ENCODE measurements at regions not wholly inside any gene's neighbourhood (a gene's known extent, or its start where the extent isn't known, plus 50 kb on each side); places are given as distances from the start of the nearest gene placed in this dataset.
"Not testable (repeated sequence)": the region's sequence is repeated elsewhere in the genome, so short reads cannot be mapped to it uniquely, and the experiment has no call there.

- ATAC-seq, result no peak
These were observed 1493.5 kb upstream of the DEFB115 start for GRCh38 chr20:29763821-29764511.

- not testable (repeated sequence) for ATAC-seq
These were observed 1492.4 kb upstream of the DEFB115 start for GRCh38 chr20:29764922-29765610.

DNA sequence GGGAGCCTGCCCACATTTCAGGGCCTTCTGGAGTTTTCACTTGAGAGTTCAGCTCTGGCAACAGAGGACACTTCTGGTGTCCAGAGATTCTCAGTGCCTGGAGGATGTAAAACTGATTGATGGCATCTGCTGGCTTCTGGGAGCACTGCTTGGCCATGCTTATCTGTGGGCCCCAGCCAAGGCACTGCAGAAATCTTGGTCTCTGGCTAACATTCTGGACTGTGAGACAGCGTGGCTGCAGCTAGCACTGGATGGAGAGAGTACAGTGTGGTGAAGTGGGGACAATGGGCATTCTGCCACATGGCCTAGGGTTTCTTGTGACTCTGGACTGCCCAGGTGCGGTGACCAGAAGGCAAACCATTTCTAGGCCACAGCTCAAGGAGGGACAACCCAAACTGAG, 1479.4 kb upstream of the DEFB115 start:
- not testable (repeated sequence) for ATAC-seq

DNA sequence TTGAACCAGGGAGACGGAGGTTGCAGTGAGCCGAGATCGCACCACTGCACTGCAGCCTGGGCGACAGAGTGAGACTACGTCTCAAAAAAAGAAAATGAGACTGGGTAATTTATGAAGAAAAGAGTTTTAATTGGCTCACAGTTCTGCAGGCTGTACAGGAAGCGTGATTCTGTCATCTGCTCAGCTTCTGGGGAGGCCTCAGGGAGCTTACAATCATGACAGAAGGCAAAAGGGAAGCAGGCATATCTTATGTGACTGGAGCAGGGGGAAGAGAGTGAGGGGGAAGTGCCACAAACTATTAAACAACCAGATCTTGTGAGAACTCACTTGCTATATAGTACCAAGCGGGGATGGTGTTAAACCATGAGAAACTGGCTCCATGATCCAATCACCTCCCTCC, 1476.2 kb upstream of the DEFB115 start:
- not testable (repeated sequence) for ATAC-seq

DNA sequence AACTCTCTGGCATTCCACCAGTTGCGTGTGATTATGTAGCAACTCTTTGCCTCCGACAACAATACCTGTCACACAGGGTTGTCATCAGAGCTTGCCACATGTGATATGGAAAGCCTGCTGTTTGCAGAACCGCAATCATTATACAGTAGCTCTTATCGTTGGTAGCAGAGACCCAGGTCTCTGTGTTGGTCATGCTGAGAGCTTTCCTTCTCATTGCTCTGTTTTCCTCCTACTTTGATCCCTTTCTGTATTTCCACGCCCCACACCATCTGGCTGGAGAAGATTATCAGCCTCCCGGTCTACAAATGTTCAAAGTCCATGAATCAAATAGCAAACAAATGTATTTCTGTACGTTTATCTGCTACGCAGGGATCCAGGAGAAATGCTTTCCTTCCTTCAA, 1475.6 kb upstream of the DEFB115 start:
- not testable (repeated sequence) for ATAC-seq

GRCh38 chr20:29787456-29787855, 1470.0 kb upstream of the DEFB115 start:
- ATAC-seq, result not testable (repeated sequence)

- no peak for ATAC-seq
These were observed 1467.0 kb upstream of the DEFB115 start for GRCh38 chr20:29790510-29790909.

DNA sequence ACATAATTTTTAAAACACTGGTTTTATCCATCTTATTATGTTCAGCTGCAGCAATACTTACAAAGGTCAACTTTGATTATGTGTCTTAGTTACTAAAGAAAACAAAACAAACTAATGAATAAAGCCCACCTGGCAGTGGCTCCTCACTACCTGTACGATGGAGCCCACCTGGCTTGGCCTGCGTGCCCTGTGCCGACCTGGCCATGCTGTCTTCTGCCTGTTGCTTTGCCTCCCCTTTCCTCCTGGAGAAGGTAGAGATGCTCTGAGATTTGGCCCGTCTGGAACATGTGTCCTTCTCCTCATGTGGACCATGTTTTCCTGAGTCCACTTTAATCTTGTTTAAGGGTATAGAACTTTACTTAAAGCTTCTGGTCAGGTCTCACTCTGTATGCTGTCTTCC, 1426.0 kb upstream of the DEFB115 start:
- not testable (repeated sequence) for ATAC-seq

GRCh38 chr20:29868014-29868413, 1389.5 kb upstream of the DEFB115 start:
- ATAC-seq, result not testable (repeated sequence)

DNA sequence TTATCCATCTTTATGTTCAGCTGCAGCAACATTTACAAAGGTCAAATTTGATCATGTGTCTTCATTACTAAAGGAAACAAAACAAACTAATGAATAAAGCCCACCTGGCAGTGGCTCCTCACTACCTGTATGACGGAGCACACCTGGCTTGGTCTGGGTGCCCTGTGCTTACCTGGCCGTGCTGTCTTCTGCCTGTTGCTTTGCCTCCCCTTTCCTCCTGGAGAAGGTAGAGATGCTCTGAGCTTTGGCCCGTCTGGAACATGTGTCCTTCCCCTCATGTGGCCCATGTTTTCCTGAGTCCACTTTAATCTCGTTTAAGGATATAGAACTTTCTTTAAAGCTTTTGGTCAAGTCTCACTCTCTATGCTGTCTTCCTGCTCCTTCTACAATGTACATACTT, 1388.8 kb upstream of the DEFB115 start:
- not testable (repeated sequence) for ATAC-seq

DNA sequence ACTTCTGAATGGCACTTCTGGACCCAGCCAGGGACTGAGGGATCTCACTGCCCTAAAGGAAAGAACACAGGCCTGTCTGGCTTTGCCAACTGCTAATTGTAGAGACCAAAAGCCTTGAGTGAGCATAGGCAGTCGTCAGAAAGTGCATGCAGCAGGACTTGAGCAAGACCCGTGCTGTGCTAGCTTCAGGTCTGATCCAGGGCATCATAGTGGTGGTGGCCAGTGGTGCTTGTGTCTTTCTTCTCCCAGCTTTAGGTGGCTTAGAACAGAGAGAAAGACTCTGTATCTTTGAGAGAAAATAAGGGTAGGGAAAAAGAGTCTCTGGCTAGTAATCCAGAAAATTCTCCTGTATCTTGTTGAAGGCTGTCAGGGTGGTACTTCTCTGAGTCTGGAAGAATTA, 1385.6 kb upstream of the DEFB115 start:
- not testable (repeated sequence) for ATAC-seq

- no peak for ATAC-seq
These were observed 1383.5 kb upstream of the DEFB115 start for GRCh38 chr20:29873946-29874345.

DNA sequence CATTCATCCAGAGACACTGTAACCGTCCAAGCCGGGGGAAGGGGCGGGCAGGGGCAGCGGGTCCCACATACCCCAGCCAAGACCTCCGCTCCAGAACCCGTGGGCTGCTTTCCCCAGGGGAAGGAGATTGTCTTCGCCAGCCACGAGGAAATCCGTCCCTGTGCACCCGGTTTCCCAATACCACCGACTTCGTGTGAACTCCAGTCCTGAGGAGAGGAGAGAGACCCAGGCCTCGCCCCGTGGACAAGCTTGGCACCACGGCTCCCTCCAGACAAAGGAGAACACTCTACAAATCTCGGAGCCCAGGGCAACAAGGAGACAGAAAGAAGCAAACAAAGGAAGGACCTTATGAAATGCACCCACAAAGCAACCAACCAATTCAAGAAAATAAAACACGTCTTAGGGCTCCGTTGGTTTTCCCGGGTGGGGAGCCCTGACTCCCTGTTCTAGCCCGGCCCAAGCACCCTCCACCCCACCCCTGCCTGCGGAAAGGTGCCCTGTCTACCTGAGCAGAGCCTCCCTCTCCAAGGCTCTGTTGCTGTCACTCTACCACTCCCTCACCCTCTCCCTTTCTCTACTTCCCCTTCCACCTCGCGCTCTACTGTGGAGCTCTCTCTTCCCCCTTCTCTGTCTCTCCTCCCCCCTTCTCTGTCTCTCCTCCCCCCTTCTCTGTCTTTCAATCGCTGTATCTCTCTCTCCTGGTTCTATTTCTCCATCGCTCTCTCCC, 1382.8 kb upstream of the DEFB115 start:
- no peak for ATAC-seq

GRCh38 chr20:29875321-29876083, 1382.0 kb upstream of the DEFB115 start:
- ATAC-seq, result peak in 1 of 2 donors; percentile 32

- not testable (repeated sequence) for ATAC-seq
These were observed 1381.2 kb upstream of the DEFB115 start for GRCh38 chr20:29876084-29876910.

DNA sequence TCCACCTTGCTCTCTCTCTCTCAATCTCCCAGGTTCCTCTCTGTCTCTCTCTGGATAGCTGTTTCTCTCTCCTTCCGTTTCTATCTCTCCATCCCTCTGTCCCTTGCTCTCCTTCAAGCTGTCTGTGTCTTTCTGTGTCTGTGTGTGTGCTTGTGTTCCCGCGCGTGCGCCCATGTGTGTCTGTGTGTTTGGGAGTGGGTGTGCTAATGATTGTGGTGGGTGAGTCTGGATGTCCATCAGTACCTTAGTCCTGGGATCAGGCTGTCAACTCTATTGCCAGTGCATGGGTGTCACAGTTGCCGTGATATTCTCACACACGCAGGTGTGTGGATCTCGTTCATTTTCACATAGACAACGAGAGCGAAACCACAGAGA, 1380.6 kb upstream of the DEFB115 start:
- no peak for ATAC-seq

DNA sequence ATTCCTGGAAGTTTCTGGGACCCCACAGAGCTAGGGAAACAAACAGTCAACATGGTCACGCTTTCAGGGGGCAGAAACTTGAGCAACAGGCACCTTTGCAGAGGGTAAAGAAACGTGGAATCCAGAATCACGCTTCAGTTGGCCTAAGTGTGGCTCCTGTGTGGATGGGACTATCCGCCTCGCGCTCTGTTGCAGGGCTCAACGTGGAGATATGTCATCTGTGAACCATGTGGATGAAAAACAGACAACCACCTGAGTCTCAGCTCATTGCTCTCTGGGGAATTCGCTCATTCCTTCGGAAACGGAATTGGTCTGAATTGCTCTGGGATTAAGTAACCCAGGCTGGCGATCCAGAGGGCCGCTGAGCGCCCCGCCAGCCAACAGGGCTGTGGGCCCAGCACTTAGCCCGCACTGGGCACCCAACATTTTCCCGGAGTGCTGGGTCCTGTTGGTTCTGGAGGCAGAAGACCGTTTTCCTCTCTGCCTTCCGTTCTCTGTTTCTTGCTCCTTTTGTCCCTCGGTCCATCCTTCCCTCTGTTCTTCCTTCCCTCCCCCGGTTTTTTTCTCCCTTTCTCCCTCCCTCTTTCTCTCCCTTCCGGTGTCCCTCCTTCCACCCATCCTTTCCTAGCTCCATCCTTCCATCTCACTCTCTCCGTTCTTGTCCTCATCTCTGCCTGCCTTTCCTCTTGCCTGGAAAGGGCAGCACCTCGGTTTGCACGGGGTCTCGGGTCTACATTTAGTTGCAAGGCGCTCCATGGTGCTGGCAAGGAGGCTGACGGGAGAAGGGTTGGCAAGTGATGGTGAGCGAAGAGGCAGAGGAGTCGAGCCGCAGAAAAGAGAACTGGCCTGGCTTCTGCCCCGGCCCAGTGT, 1379.8 kb upstream of the DEFB115 start:
- not testable (repeated sequence) for ATAC-seq

DNA sequence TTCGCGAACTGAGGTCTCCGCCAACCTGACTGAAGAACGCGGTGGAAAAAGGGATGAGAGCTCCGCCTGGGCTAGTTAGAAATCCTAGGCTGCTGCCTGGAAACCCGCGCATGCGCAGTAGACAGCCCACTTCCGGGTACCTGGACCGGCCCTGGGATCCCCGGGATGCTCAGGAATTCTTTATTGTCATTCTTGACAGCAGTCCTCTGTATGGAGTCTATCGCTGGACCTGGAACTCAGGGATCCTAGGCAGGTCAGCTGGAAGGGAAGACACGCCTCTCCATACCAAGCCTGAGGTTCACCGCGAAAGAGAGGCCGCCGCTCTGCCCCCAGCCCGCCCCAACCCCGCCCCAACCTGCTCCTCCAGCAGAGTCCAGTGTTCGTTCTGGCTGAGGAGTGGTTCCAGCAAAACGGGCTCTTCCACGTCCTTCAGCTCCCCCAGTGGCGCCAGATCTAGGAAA, 1379.2 kb upstream of the DEFB115 start:
- ATAC-seq, result peak in 1 of 2 donors; percentile 7

DNA sequence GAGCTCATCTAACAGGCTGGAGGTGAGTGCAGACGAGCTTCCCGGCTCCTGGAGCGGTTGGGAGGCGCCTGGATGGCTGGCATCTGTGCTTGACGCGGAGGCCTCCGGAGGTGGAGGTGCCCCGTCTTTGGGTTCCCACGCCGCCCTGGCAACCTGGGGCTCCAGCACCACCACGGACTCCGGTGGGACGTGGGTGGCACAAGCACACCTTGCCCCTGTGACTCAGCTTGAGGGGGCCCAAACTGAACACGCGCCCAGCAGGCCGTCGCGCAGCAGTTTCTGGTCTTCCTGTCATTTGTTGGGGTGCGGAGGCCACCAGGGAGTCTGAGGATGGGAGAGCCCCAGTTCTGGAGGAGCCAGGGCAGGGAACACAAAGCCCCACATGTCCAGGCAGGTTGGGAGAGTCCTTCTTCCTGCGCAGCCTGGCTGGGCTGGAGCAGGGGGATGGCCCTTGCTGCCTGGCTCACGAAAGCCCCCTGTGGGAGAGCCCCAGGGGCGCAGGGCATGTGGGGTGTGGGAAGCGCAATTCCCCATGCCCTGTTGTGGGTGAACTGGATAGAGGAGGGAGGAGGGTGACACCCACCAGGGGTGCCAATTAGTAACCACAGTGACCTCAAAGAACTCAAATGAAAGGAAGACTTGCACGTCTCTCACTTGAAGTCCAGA, 1378.6 kb upstream of the DEFB115 start:
- ATAC-seq, result peak in 1 of 2 donors; percentile 33

DNA sequence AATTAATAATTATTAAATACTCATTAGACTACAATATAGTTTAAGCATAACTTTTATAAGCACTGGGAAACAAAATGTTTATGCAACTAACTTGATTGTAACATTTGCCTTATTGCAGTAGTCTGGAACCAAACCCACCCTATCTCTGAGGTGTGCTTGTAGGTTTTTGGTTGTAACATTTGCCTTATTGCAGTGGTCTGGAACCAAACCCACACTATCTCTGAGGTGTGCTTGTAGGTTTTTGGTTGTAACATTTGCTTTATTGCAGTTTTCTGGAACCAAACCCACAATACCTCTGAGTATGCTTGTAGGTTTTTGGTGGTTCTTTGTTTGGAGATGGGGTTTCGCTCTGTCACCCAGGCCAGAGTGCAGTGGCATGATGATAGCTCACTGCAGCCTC, 1376.4 kb upstream of the DEFB115 start:
- ATAC-seq, result not testable (repeated sequence)
